GM12878 (cell line): ENCODE measurements at regions not wholly inside any gene's neighbourhood (a gene's known extent, or its start where the extent isn't known, plus 50 kb on each side); places are given as distances from the start of the nearest gene placed in this dataset.

Experiments
- ATAC-seq: fragments of 200-7000 bp; cut with Tn5 transposase; 3 replicates; pipeline ENCODE4 v1.9.1; 2020; ENCODE audit warnings: mild to moderate bottlenecking, moderate library complexity
- BruUV-seq: library from RNA; stranded (reverse); fragments of 400-500 nt; replicated peaks from 2 replicates; lab custom pipeline; 2021; lab: Mats Ljungman, UMichigan
- CTCF ChIA-PET: fragments of 300-600 bp; sonication (Branson Sonifier 250); formaldehyde crosslinking; extraction: SDS; loops from one replicate; lab custom pipeline; 2021; ENCODE audit warnings: inconsistent platforms; lab: Yijun Ruan, JAX
- POLR2A ChIA-PET: fragments of 350-600 bp; formaldehyde crosslinking; extraction: SDS; loops from one replicate; lab custom pipeline; 2021; ENCODE audit warnings: inconsistent platforms; lab: Charles Lee
- RAD21 ChIA-PET: fragments of 300-600 bp; sonication (Branson Sonifier 250); formaldehyde crosslinking; loops from one replicate; lab custom pipeline; 2023; ENCODE audit warnings: antibody characterized with exemption; ENCODE audit not compliant: unreplicated experiment; lab: Charles Lee
- SMC1A ChIA-PET: fragments of 300-600 bp; sonication (Branson Sonifier 250); formaldehyde crosslinking; loops from one replicate; lab custom pipeline; 2023; ENCODE audit not compliant: unreplicated experiment, uncharacterized antibody; lab: Charles Lee
- DNase-seq: peaks from one replicate; pipeline ENCODE4 v3.0.0-alpha.2; 2011; ENCODE audit warnings: low read depth, low spot score
- FAIRE-seq: peaks from 3 replicates; lab custom pipeline; 2011; peaks lifted over from hg19 to GRCh38; lab: Jason Lieb, UNC
- H2AFZ ChIP-seq: 2 replicates; pipeline ENCODE4 v1.6.0; 2011; ENCODE audit warnings: low read depth, low read length, control low read depth; ENCODE audit not compliant: control insufficient read depth
- H3K27ac ChIP-seq: 2 replicates; pipeline ENCODE4 v1.5.1; 2011; ENCODE audit warnings: control low read depth; ENCODE audit not compliant: control insufficient read depth, insufficient read depth
- H3K27me3 ChIP-seq, 2 experiments: replicated peaks in 1 of 2; 2 replicates each; pipeline versions ENCODE4 v1.6.0 to v1.6.1; 2011; ENCODE audit warnings: low read length in 1 of 2; ENCODE audit not compliant: control insufficient read depth in 2 of 2, insufficient read depth in 2 of 2
- H3K36me3 ChIP-seq, 2 experiments: 2 replicates each; pipeline ENCODE4 v1.5.1; 2011; ENCODE audit warnings: low read length in 1 of 2; ENCODE audit not compliant: control insufficient read depth in 2 of 2, insufficient read depth in 2 of 2
- H3K4me1 ChIP-seq: 2 replicates; pipeline ENCODE4 v1.6.1; 2011; ENCODE audit warnings: mild to moderate bottlenecking, low read length, moderate library complexity, mixed read lengths; ENCODE audit not compliant: control insufficient read depth, insufficient read depth
- H3K4me2 ChIP-seq: 2 replicates; pipeline ENCODE4 v1.6.0; 2011; ENCODE audit warnings: control low read depth; ENCODE audit not compliant: control insufficient read depth, insufficient read depth
- H3K4me3 ChIP-seq: fragments of 200-600 bp; sonication (generic); 2 replicates; pipeline ENCODE4 v1.5.1; 2016
- H3K79me2 ChIP-seq: 2 replicates; pipeline ENCODE4 v1.6.0; 2011; ENCODE audit warnings: low read length; ENCODE audit not compliant: control insufficient read depth, insufficient read depth
- H3K9ac ChIP-seq: 2 replicates; pipeline ENCODE4 v1.8.0; 2011; ENCODE audit warnings: low read length, control low read depth, mixed read lengths; ENCODE audit not compliant: control insufficient read depth, insufficient read depth
- H3K9me3 ChIP-seq: replicated peaks from 3 replicates; pipeline ENCODE4 v1.5.1; 2011; ENCODE audit warnings: mild to moderate bottlenecking, low read length; ENCODE audit not compliant: control insufficient read depth, insufficient read depth
- H4K20me1 ChIP-seq: 2 replicates; pipeline ENCODE4 v1.6.0; 2011; ENCODE audit not compliant: control insufficient read depth, insufficient read depth
- BCL3 ChIP-seq: IDR thresholded peaks from 2 replicates; pipeline ENCODE4 v1.6.1; 2011; ENCODE audit warnings: borderline replicate concordance, low read depth, mild to moderate bottlenecking, moderate library complexity, low read length; ENCODE audit not compliant: insufficient read depth, poor library complexity, severe bottlenecking
- BRCA1 ChIP-seq: IDR thresholded peaks from 2 replicates; pipeline ENCODE4 v1.6.1; 2011; ENCODE audit warnings: low read depth, low read length, improper control_type of control experiment
- CBX5 ChIP-seq: sonication (generic); IDR thresholded peaks from 2 replicates; pipeline ENCODE4 v1.6.1; 2016; ENCODE audit warnings: low read depth, moderate library complexity, mild to moderate bottlenecking, inconsistent platforms
- CHD1 ChIP-seq: IDR thresholded peaks from 2 replicates; pipeline ENCODE4 v1.6.1; 2012; ENCODE audit warnings: low read depth, low read length, improper control_type of control experiment
- CHD2 ChIP-seq: IDR thresholded peaks from 2 replicates; pipeline ENCODE4 v1.6.1; 2011; ENCODE audit warnings: low read depth, low read length, improper control_type of control experiment, borderline replicate concordance
- EED ChIP-seq: sonication (generic); IDR thresholded peaks from 2 replicates; pipeline ENCODE4 v1.6.1; 2016; ENCODE audit warnings: antibody characterized with exemption, low read depth
- MXI1 ChIP-seq: fragments of 150-350 bp; IDR thresholded peaks from 2 replicates; pipeline ENCODE4 v1.6.1; 2011; ENCODE audit warnings: low read depth, mild to moderate bottlenecking, inconsistent platforms, low read length, improper control_type of control experiment
- MYB ChIP-seq: fragments of 150-350 bp; IDR thresholded peaks from 2 replicates; pipeline ENCODE4 v1.6.1; 2014; ENCODE audit warnings: mild to moderate bottlenecking, low read depth, low read length, borderline replicate concordance
- NR2C1 ChIP-seq: fragments of 450-650 bp; IDR thresholded peaks from 2 replicates; pipeline ENCODE4 v1.6.1; 2017; ENCODE audit warnings: antibody characterized with exemption, mild to moderate bottlenecking, moderate library complexity
- NR2C2 ChIP-seq: IDR thresholded peaks from 2 replicates; pipeline ENCODE4 v1.6.1; 2011; ENCODE audit warnings: borderline replicate concordance, low read depth; ENCODE audit not compliant: control insufficient read depth, insufficient read length
- NRF1 ChIP-seq: conservative IDR thresholded peaks from 2 replicates; pipeline ENCODE4 v1.6.1; 2011; ENCODE audit warnings: mild to moderate bottlenecking, low read depth, low read length, improper control_type of control experiment
- POU2F2 ChIP-seq: IDR thresholded peaks from 3 replicates; pipeline ENCODE4 v1.6.1; 2011; ENCODE audit warnings: low read depth, mild to moderate bottlenecking, low read length, borderline replicate concordance
- SIX5 ChIP-seq: IDR thresholded peaks from 2 replicates; pipeline ENCODE4 v1.6.1; 2011; ENCODE audit warnings: mild to moderate bottlenecking, low read depth, low read length, moderate library complexity; ENCODE audit not compliant: severe bottlenecking
- TBL1XR1 ChIP-seq: IDR thresholded peaks from 2 replicates; pipeline ENCODE4 v1.6.1; 2012; ENCODE audit warnings: low read depth, low read length, improper control_type of control experiment
- USF2 ChIP-seq: IDR thresholded peaks from 2 replicates; pipeline ENCODE4 v1.6.1; 2011; ENCODE audit warnings: low read depth, low read length, improper control_type of control experiment, borderline replicate concordance
- YY1 ChIP-seq: IDR thresholded peaks from 2 replicates; pipeline ENCODE4 v1.6.1; 2011; ENCODE audit warnings: low read depth, mild to moderate bottlenecking, low read length
- ZNF24 ChIP-seq: fragments of 450-650 bp; IDR thresholded peaks from 2 replicates; pipeline ENCODE4 v1.6.1; 2017; ENCODE audit warnings: antibody characterized with exemption, mild to moderate bottlenecking
- WGBS: methylation state at CpG from one replicate; pipeline ENCODE4 v1.1.6; 2016; ENCODE audit warnings: low lambda C conversion rate; ENCODE audit not compliant: insufficient replicate concordance, insufficient coverage; ENCODE audit errors: missing lambda C conversion rate; 5-methylcytosine and 5-hydroxymethylcytosine counted together
- in situ Hi-C: fragments of 300-500 bp; cut with MboI; formaldehyde crosslinking; loops from 9 replicates; pipeline ENCODE4 v1.14.3; 2018; ENCODE audit warnings: mixed read lengths
- intact Hi-C: fragments of 100-400 bp; cut with micrococcal nuclease; formaldehyde crosslinking; loops from one replicate; pipeline ENCODE4 v1.14.2; 2022; ENCODE audit not compliant: unreplicated experiment
- TF ChIP-seq, protein P1 (sequence below): IDR thresholded peaks from 2 replicates; pipeline ENCODE4 v1.6.1; 2012; ENCODE audit warnings: low read depth, low read length, improper control_type of control experiment
- TF ChIP-seq, protein P2 (sequence below): fragments of 450-650 bp; IDR thresholded peaks from 2 replicates; pipeline ENCODE4 v1.6.1; 2017; ENCODE audit warnings: low read depth, mild to moderate bottlenecking, moderate library complexity
- TF ChIP-seq, protein P3 (sequence below): IDR thresholded peaks from 2 replicates; pipeline ENCODE4 v1.6.1; 2012; ENCODE audit warnings: low read length, inconsistent platforms

GRCh38 chr7:68058014-68058413, 1061.4 kb downstream of the TYW1 start:
- no peak for TF ChIP-seq BCL3
- TF ChIP-seq, protein P1, sequence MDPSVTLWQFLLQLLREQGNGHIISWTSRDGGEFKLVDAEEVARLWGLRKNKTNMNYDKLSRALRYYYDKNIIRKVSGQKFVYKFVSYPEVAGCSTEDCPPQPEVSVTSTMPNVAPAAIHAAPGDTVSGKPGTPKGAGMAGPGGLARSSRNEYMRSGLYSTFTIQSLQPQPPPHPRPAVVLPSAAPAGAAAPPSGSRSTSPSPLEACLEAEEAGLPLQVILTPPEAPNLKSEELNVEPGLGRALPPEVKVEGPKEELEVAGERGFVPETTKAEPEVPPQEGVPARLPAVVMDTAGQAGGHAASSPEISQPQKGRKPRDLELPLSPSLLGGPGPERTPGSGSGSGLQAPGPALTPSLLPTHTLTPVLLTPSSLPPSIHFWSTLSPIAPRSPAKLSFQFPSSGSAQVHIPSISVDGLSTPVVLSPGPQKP = no peak
- no peak for TF ChIP-seq MYB
- no peak for TF ChIP-seq EED
- no peak for TF ChIP-seq USF2
- no peak for TF ChIP-seq SIX5
- TF ChIP-seq, protein P2, sequence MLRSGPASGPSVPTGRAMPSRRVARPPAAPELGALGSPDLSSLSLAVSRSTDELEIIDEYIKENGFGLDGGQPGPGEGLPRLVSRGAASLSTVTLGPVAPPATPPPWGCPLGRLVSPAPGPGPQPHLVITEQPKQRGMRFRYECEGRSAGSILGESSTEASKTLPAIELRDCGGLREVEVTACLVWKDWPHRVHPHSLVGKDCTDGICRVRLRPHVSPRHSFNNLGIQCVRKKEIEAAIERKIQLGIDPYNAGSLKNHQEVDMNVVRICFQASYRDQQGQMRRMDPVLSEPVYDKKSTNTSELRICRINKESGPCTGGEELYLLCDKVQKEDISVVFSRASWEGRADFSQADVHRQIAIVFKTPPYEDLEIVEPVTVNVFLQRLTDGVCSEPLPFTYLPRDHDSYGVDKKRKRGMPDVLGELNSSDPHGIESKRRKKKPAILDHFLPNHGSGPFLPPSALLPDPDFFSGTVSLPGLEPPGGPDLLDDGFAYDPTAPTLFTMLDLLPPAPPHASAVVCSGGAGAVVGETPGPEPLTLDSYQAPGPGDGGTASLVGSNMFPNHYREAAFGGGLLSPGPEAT = no peak
- no peak for TF ChIP-seq NR2C2
- no peak for TF ChIP-seq NR2C1
- TF ChIP-seq NRF1 = no peak
- TF ChIP-seq, protein P3, sequence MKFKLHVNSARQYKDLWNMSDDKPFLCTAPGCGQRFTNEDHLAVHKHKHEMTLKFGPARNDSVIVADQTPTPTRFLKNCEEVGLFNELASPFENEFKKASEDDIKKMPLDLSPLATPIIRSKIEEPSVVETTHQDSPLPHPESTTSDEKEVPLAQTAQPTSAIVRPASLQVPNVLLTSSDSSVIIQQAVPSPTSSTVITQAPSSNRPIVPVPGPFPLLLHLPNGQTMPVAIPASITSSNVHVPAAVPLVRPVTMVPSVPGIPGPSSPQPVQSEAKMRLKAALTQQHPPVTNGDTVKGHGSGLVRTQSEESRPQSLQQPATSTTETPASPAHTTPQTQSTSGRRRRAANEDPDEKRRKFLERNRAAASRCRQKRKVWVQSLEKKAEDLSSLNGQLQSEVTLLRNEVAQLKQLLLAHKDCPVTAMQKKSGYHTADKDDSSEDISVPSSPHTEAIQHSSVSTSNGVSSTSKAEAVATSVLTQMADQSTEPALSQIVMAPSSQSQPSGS = no peak
- TF ChIP-seq CBX5 = no peak
- no peak for TF ChIP-seq CHD1
- no peak for TF ChIP-seq POU2F2
- no peak for TF ChIP-seq ZNF24
- TF ChIP-seq TBL1XR1 = no peak
- no peak for TF ChIP-seq YY1
- TF ChIP-seq CHD2 = no peak
- TF ChIP-seq BRCA1 = no peak
- no peak for TF ChIP-seq MXI1
- no peaks in the 10 kb centered on the region for H4K20me1 ChIP-seq
- no peaks in the 10 kb centered on the region for H3K36me3 ChIP-seq
- no peaks in the 10 kb centered on the region; the same call in 2 of the 3 replicates for H3K9me3 ChIP-seq
- H2AFZ ChIP-seq = no peak overlapping the region
- no peak overlapping the region for H3K4me2 ChIP-seq
- BruUV-seq = no TSS peak
- in situ Hi-C loops (no loop called here), intact Hi-C loops (no loop called here)
- ChIA-PET POLR2A (no interaction called here), CTCF (no interaction called here), RAD21 (no interaction called here), SMC1A (no interaction called here)
- no peak for DNase-seq
- FAIRE-seq = no peak
- no peak overlapping the region for H3K9ac ChIP-seq
- H3K27me3 ChIP-seq = no peaks in the 10 kb centered on the region
- no peak overlapping the region for H3K4me3 ChIP-seq
- ATAC-seq = no peak
- no peaks in the 10 kb centered on the region for H3K79me2 ChIP-seq
- no peaks in the 10 kb centered on the region for H3K4me1 ChIP-seq
- H3K27ac ChIP-seq = no peak overlapping the region
- WGBS = 30% methylated on average over 2 of the region's 2 CpGs
